ENCODE measurements at regions not wholly inside any gene's neighbourhood (a gene's known extent, or its start where the extent isn't known, plus 50 kb on each side); places are given as distances from the start of the nearest gene placed in this dataset.

GRCh38 chr4:123127875-123128274, 205.5 kb upstream of the NUDT6 start:
- DNase-seq: no peak
- H3K4me1 Mint-ChIP-seq: no peaks in the 10 kb centered on the region
- H3K27me3 Mint-ChIP-seq (ENCODE audit: low read depth in 2 of 2): no peaks in the 10 kb centered on the region
- Histone ChIP-seq H3K4me1 (ENCODE audit: control insufficient read depth, insufficient read depth, low read length) (no peaks in the 10 kb centered on the region), H3K27ac (ENCODE audit: low read length) (no peak overlapping the region), H3K36me3 (ENCODE audit: control insufficient read depth, insufficient read depth, low read length) (no peaks in the 10 kb centered on the region), H3K9me3 (ENCODE audit: control insufficient read depth, insufficient read depth, low read length) (no peaks in the 10 kb centered on the region), H3K4me3 (ENCODE audit: low read length) (no peak overlapping the region), H3K27me3 (ENCODE audit: control insufficient read depth, insufficient read depth, low read length) (no peaks in the 10 kb centered on the region)
- 100% methylated on average over 2 of the region's 2 CpGs for WGBS (ENCODE audit: insufficient coverage)
- no peak for ATAC-seq
- H3K27ac Mint-ChIP-seq: no peak overlapping the region
- intact Hi-C loops (cut with micrococcal nuclease): no loop called here
- no peak overlapping the region for H3K4me3 Mint-ChIP-seq
- no peaks in the 10 kb centered on the region for H3K36me3 Mint-ChIP-seq
- H3K9me3 Mint-ChIP-seq: no peaks in the 10 kb centered on the region
- no peak for TF ChIP-seq CTCF (IDR thresholded peaks at IDR 0.05)

- Histone ChIP-seq H3K27ac (ENCODE audit: low read length) (no peak overlapping the region), H3K36me3 (ENCODE audit: control insufficient read depth, insufficient read depth, low read length) (no peaks in the 10 kb centered on the region), H3K4me3 (ENCODE audit: low read length) (no peak overlapping the region), H3K27me3 (ENCODE audit: control insufficient read depth, insufficient read depth, low read length) (no peaks in the 10 kb centered on the region), H3K4me1 (ENCODE audit: control insufficient read depth, insufficient read depth, low read length) (no peaks in the 10 kb centered on the region), H3K9me3 (ENCODE audit: control insufficient read depth, insufficient read depth, low read length) (no peaks in the 10 kb centered on the region)
- Mint-ChIP-seq H3K27me3 (ENCODE audit: low read depth in 2 of 2) (no peaks in the 10 kb centered on the region), H3K36me3 (no peaks in the 10 kb centered on the region), H3K4me1 (no peaks in the 10 kb centered on the region), H3K4me3 (no peak overlapping the region), H3K9me3 (no peaks in the 10 kb centered on the region), H3K27ac (no peak overlapping the region)
- intact Hi-C loops (cut with micrococcal nuclease): no loop called here
- DNase-seq: no peak
- no peak for TF ChIP-seq CTCF (IDR thresholded peaks at IDR 0.05)
- ATAC-seq: no peak
- WGBS (ENCODE audit: insufficient coverage): 100% methylated on average over 1 of the region's 4 CpGs
Observed at GRCh38 chr4:123133397-123134050, 211.1 kb upstream of the NUDT6 start.

- Mint-ChIP-seq H3K9me3 (no peaks in the 10 kb centered on the region), H3K36me3 (no peaks in the 10 kb centered on the region), H3K27ac (no peak overlapping the region), H3K4me3 (no peak overlapping the region), H3K4me1 (no peaks in the 10 kb centered on the region), H3K27me3 (ENCODE audit: low read depth in 2 of 2) (no peaks in the 10 kb centered on the region)
- Histone ChIP-seq H3K4me1 (ENCODE audit: control insufficient read depth, insufficient read depth, low read length) (no peaks in the 10 kb centered on the region), H3K36me3 (ENCODE audit: control insufficient read depth, insufficient read depth, low read length) (no peaks in the 10 kb centered on the region), H3K4me3 (ENCODE audit: low read length) (no peak overlapping the region), H3K9me3 (ENCODE audit: control insufficient read depth, insufficient read depth, low read length) (no peaks in the 10 kb centered on the region), H3K27me3 (ENCODE audit: control insufficient read depth, insufficient read depth, low read length) (no peaks in the 10 kb centered on the region), H3K27ac (ENCODE audit: low read length) (no peak overlapping the region)
- DNase-seq (no peak), ATAC-seq (no peak)
- no peak for TF ChIP-seq CTCF (IDR thresholded peaks at IDR 0.05)
- intact Hi-C loops (cut with micrococcal nuclease): no loop called here
Observed at GRCh38 chr4:123144616-123145015, 222.2 kb upstream of the NUDT6 start.

GRCh38 chr4:123158576-123158975, 236.2 kb upstream of the NUDT6 start:
- Mint-ChIP-seq H3K9me3 (no peaks in the 10 kb centered on the region), H3K27ac (no peak overlapping the region), H3K27me3 (ENCODE audit: low read depth in 2 of 2) (no peaks in the 10 kb centered on the region), H3K4me3 (no peak overlapping the region), H3K36me3 (no peaks in the 10 kb centered on the region), H3K4me1 (no peaks in the 10 kb centered on the region)
- no peak for ATAC-seq
- no peak for TF ChIP-seq CTCF (IDR thresholded peaks at IDR 0.05)
- WGBS (ENCODE audit: insufficient coverage): 20% methylated on average over 1 of the region's 3 CpGs
- Histone ChIP-seq H3K4me1 (ENCODE audit: control insufficient read depth, insufficient read depth, low read length) (no peaks in the 10 kb centered on the region), H3K36me3 (ENCODE audit: control insufficient read depth, insufficient read depth, low read length) (no peaks in the 10 kb centered on the region), H3K4me3 (ENCODE audit: low read length) (no peak overlapping the region), H3K27ac (ENCODE audit: low read length) (no peak overlapping the region), H3K9me3 (ENCODE audit: control insufficient read depth, insufficient read depth, low read length) (no peaks in the 10 kb centered on the region), H3K27me3 (ENCODE audit: control insufficient read depth, insufficient read depth, low read length) (no peaks in the 10 kb centered on the region)
- intact Hi-C loops (cut with micrococcal nuclease): no loop called here
- DNase-seq: no peak

Data from natural killer cell (primary cell).